OCI-LY1 (cell line): ENCODE measurements at regions not wholly inside any gene's neighbourhood (a gene's known extent, or its start where the extent isn't known, plus 50 kb on each side); places are given as distances from the start of the nearest gene placed in this dataset.

Source experiments
- CTCF ChIP-seq: fragments of 200-600 bp; sonication (generic), shearing (Covaris generic); IDR thresholded peaks from 2 replicates; pipeline ENCODE4 v1.5.1; 2017; ENCODE audit warnings: mild to moderate bottlenecking, antibody characterized with exemption, low read length, moderate library complexity, mixed read lengths
- EZH2 ChIP-seq: fragments of 200-600 bp; sonication (generic), shearing (Covaris generic); IDR thresholded peaks from 2 replicates; pipeline ENCODE4 v1.8.0; 2017; ENCODE audit warnings: borderline replicate concordance, mixed run types, mild to moderate bottlenecking, antibody characterized with exemption, low read length, moderate library complexity, mixed read lengths

GRCh38 chr11:112526699-112527416 is 266.2 kb upstream of the PLET1 start:
- no peak for TF ChIP-seq CTCF
- no peak for TF ChIP-seq EZH2
